ENCODE measurements at regions not wholly inside any gene's neighbourhood (a gene's known extent, or its start where the extent isn't known, plus 50 kb on each side); places are given as distances from the start of the nearest gene placed in this dataset.

- H3K9me3 ChIP-seq (ENCODE audit: control insufficient read depth in 1 of 2, insufficient read depth in 1 of 2, low read length in 2 of 2) = peaks cover 0 to 4% of the 10 kb centered on the region in 2 experiments
- intact Hi-C loops (cut with DNase I, micrococcal nuclease) = no loop called here
- CTCF ChIA-PET = no interaction called here
- H3K4me3 ChIP-seq (ENCODE audit: low read length) = no peak overlapping the region
- Mint-ChIP-seq H3K4me1 (ENCODE audit: low read depth) (no peaks in the 10 kb centered on the region), H3K27me3 (no peaks in the 10 kb centered on the region), H3K36me3 (ENCODE audit: low read depth) (no peaks in the 10 kb centered on the region), H3K9me3 (no peaks in the 10 kb centered on the region), H3K27ac (no peak overlapping the region), H3K4me3 (no peak overlapping the region)
- DNase-seq (no peak), ATAC-seq (ENCODE audit: poor library complexity) (no peak)
- H3K27me3 ChIP-seq (ENCODE audit: control insufficient read depth in 1 of 2, insufficient read depth in 2 of 2, low read length in 2 of 2) = no peaks in the 10 kb centered on the region
- POLR2A ChIA-PET = no interaction called here
- H3K36me3 ChIP-seq (ENCODE audit: insufficient read depth, low read length) = no peaks in the 10 kb centered on the region
- no peak overlapping the region for H3K27ac ChIP-seq (ENCODE audit: low read depth in 1 of 2, low read length in 2 of 2)
- no peaks in the 10 kb centered on the region for H3K4me1 ChIP-seq (ENCODE audit: insufficient read depth, low read length)
- TF ChIP-seq CTCF (IDR thresholded peaks at IDR 0.05) = no peak
Observed at GRCh38 chr3:20316238-20316637, 130.2 kb upstream of the SGO1 start.

- Mint-ChIP-seq H3K9me3 (no peaks in the 10 kb centered on the region), H3K36me3 (ENCODE audit: low read depth) (no peaks in the 10 kb centered on the region), H3K4me1 (ENCODE audit: low read depth) (no peaks in the 10 kb centered on the region), H3K27me3 (no peaks in the 10 kb centered on the region), H3K27ac (no peak overlapping the region), H3K4me3 (no peak overlapping the region)
- ChIA-PET CTCF (no interaction called here), POLR2A (interaction anchor here (0.6 kb wide), 1 partner anchor 53 kb away, joined by 3 read pairs; no protein-coding TSS in a partner anchor)
- Histone ChIP-seq H3K27me3 (ENCODE audit: control insufficient read depth in 1 of 2, insufficient read depth in 2 of 2, low read length in 2 of 2) (no peaks in the 10 kb centered on the region), H3K9me3 (ENCODE audit: control insufficient read depth in 1 of 2, insufficient read depth in 1 of 2, low read length in 2 of 2) (peaks cover 0 to 4% of the 10 kb centered on the region in 2 experiments), H3K36me3 (ENCODE audit: insufficient read depth, low read length) (no peaks in the 10 kb centered on the region), H3K4me1 (ENCODE audit: insufficient read depth, low read length) (no peaks in the 10 kb centered on the region), H3K4me3 (ENCODE audit: low read length) (no peak overlapping the region), H3K27ac (ENCODE audit: low read depth in 1 of 2, low read length in 2 of 2) (no peak overlapping the region)
- DNase-seq (no peak), ATAC-seq (ENCODE audit: poor library complexity) (no peak)
- TF ChIP-seq CTCF (IDR thresholded peaks at IDR 0.05) = no peak
- intact Hi-C loops (cut with DNase I, micrococcal nuclease) = no loop called here
Observed at GRCh38 chr3:20310629-20311028, 124.6 kb upstream of the SGO1 start.

GRCh38 chr3:20307383-20307782 is 121.4 kb upstream of the SGO1 start:
- Mint-ChIP-seq H3K27ac (no peak overlapping the region), H3K4me3 (no peak overlapping the region), H3K4me1 (ENCODE audit: low read depth) (no peaks in the 10 kb centered on the region), H3K27me3 (no peaks in the 10 kb centered on the region), H3K9me3 (no peaks in the 10 kb centered on the region), H3K36me3 (ENCODE audit: low read depth) (no peaks in the 10 kb centered on the region)
- DNase-seq (no peak), ATAC-seq (ENCODE audit: poor library complexity) (no peak)
- no peaks in the 10 kb centered on the region for H3K27me3 ChIP-seq (ENCODE audit: control insufficient read depth in 1 of 2, insufficient read depth in 2 of 2, low read length in 2 of 2)
- intact Hi-C loops (cut with DNase I, micrococcal nuclease) = no loop called here
- H3K9me3 ChIP-seq (ENCODE audit: control insufficient read depth in 1 of 2, insufficient read depth in 1 of 2, low read length in 2 of 2) = peaks cover 0 to 4% of the 10 kb centered on the region in 2 experiments
- no peak overlapping the region for H3K27ac ChIP-seq (ENCODE audit: low read depth in 1 of 2, low read length in 2 of 2)
- no peaks in the 10 kb centered on the region for H3K36me3 ChIP-seq (ENCODE audit: insufficient read depth, low read length)
- H3K4me1 ChIP-seq (ENCODE audit: insufficient read depth, low read length) = no peaks in the 10 kb centered on the region
- ChIA-PET POLR2A (no interaction called here), CTCF (interaction anchor here (1.0 kb wide), 1 partner anchor 19 kb away, joined by 3 read pairs; no protein-coding TSS in a partner anchor)
- no peak overlapping the region for H3K4me3 ChIP-seq (ENCODE audit: low read length)
- no peak for TF ChIP-seq CTCF (IDR thresholded peaks at IDR 0.05)
